ENCODE measurements at regions not wholly inside any gene's neighbourhood (a gene's known extent, or its start where the extent isn't known, plus 50 kb on each side); places are given as distances from the start of the nearest gene placed in this dataset.

GRCh38 chr1:234909851-234910250 is 218.8 kb downstream of the TOMM20 start:
- H3K4me3 Mint-ChIP-seq (ENCODE audit: unreplicated experiment): no peak overlapping the region
- DNase-seq (ENCODE audit: low read depth) (no peak), FAIRE-seq (no peak)
- TF ChIP-seq EZH2 (IDR thresholded peaks at IDR 0.05; ENCODE audit: insufficient read depth, low read length): no peak
- TF ChIP-seq, protein P1, sequence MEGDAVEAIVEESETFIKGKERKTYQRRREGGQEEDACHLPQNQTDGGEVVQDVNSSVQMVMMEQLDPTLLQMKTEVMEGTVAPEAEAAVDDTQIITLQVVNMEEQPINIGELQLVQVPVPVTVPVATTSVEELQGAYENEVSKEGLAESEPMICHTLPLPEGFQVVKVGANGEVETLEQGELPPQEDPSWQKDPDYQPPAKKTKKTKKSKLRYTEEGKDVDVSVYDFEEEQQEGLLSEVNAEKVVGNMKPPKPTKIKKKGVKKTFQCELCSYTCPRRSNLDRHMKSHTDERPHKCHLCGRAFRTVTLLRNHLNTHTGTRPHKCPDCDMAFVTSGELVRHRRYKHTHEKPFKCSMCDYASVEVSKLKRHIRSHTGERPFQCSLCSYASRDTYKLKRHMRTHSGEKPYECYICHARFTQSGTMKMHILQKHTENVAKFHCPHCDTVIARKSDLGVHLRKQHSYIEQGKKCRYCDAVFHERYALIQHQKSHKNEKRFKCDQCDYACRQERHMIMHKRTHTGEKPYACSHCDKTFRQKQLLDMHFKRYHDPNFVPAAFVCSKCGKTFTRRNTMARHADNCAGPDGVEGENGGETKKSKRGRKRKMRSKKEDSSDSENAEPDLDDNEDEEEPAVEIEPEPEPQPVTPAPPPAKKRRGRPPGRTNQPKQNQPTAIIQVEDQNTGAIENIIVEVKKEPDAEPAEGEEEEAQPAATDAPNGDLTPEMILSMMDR (IDR thresholded peaks at IDR 0.05; ENCODE audit: insufficient read depth, low read depth, low read length): no peak
- H3K36me3 Mint-ChIP-seq (ENCODE audit: low read depth, unreplicated experiment): peaks cover 3% of the 10 kb centered on the region
- H3K27ac Mint-ChIP-seq (ENCODE audit: unreplicated experiment): no peak overlapping the region
- Histone ChIP-seq H3K27me3 (ENCODE audit: insufficient read depth, low read length) (no peaks in the 10 kb centered on the region), H3K4me1 (ENCODE audit: insufficient read depth, low read length) (peaks cover 4% of the 10 kb centered on the region), H3K36me3 (ENCODE audit: insufficient read depth, low read length) (no peaks in the 10 kb centered on the region), H3K9ac (ENCODE audit: low read length) (no peak overlapping the region), H3K9me3 (ENCODE audit: insufficient read depth, low read depth, low read length) (no peaks in the 10 kb centered on the region), H3K4me2 (ENCODE audit: low read length) (no peak overlapping the region), H3K4me3 (ENCODE audit: insufficient read depth, low read depth, low read length) (no peak overlapping the region), H4K20me1 (ENCODE audit: insufficient read depth, low read length) (no peaks in the 10 kb centered on the region), H2AFZ (ENCODE audit: low read depth, low read length) (no peak overlapping the region), H3K27ac (ENCODE audit: low read depth, low read length) (no peak overlapping the region), H3K79me2 (ENCODE audit: insufficient read depth, low read length) (no peaks in the 10 kb centered on the region)
- peaks cover 6% of the 10 kb centered on the region for H3K27me3 Mint-ChIP-seq (ENCODE audit: low read depth, unreplicated experiment)
- H3K9me3 Mint-ChIP-seq (ENCODE audit: unreplicated experiment): no peaks in the 10 kb centered on the region
- peaks cover 3% of the 10 kb centered on the region for H3K4me1 Mint-ChIP-seq (ENCODE audit: low read depth, unreplicated experiment)

DNA sequence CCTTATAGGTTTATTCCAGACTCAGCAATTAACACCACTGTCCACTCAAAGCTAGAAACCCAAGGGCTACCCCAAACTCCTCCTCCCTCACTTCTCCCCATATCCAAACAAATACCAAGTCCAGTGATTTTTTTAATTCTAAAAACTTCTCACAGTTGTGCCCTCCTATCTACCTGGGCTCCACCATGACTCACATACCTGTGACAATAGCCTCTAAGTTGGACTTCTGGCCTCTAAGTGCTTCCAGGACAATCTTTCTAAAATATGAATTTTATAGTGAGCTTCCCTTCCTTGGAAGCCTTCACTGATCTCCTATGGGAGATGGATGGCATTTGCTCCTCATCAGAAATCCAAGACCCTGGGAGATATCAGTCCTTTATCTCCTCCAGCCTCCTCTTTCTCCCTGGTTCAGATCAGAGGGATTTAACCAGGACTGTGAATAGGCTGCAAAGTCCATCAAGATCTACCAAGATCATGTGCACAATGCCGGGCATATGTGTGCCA is 219.3 kb downstream of the TOMM20 start:
- Histone ChIP-seq H3K36me3 (ENCODE audit: insufficient read depth, low read length) (no peaks in the 10 kb centered on the region), H3K27ac (ENCODE audit: low read depth, low read length) (no peak overlapping the region), H3K4me3 (ENCODE audit: insufficient read depth, low read depth, low read length) (no peak overlapping the region), H3K27me3 (ENCODE audit: insufficient read depth, low read length) (no peaks in the 10 kb centered on the region), H2AFZ (ENCODE audit: low read depth, low read length) (no peak overlapping the region), H4K20me1 (ENCODE audit: insufficient read depth, low read length) (no peaks in the 10 kb centered on the region), H3K9me3 (ENCODE audit: insufficient read depth, low read depth, low read length) (no peaks in the 10 kb centered on the region), H3K4me1 (ENCODE audit: insufficient read depth, low read length) (peaks cover 4% of the 10 kb centered on the region), H3K4me2 (ENCODE audit: low read length) (no peak overlapping the region), H3K9ac (ENCODE audit: low read length) (no peak overlapping the region), H3K79me2 (ENCODE audit: insufficient read depth, low read length) (no peaks in the 10 kb centered on the region)
- H3K4me3 Mint-ChIP-seq (ENCODE audit: unreplicated experiment): no peak overlapping the region
- TF ChIP-seq, protein P1 (IDR thresholded peaks at IDR 0.05; ENCODE audit: insufficient read depth, low read depth, low read length): no peak
- TF ChIP-seq EZH2 (IDR thresholded peaks at IDR 0.05; ENCODE audit: insufficient read depth, low read length): no peak
- H3K36me3 Mint-ChIP-seq (ENCODE audit: low read depth, unreplicated experiment): peaks cover 3% of the 10 kb centered on the region
- FAIRE-seq: no peak
- peaks cover 3% of the 10 kb centered on the region for H3K4me1 Mint-ChIP-seq (ENCODE audit: low read depth, unreplicated experiment)
- no peaks in the 10 kb centered on the region for H3K9me3 Mint-ChIP-seq (ENCODE audit: unreplicated experiment)
- H3K27me3 Mint-ChIP-seq (ENCODE audit: low read depth, unreplicated experiment): peaks cover 2% of the 10 kb centered on the region
- no peak for DNase-seq (ENCODE audit: low read depth)
- no peak overlapping the region for H3K27ac Mint-ChIP-seq (ENCODE audit: unreplicated experiment)

GRCh38 chr1:234908571-234908970 is 220.1 kb downstream of the TOMM20 start:
- Mint-ChIP-seq H3K4me3 (ENCODE audit: unreplicated experiment) (no peak overlapping the region), H3K27ac (ENCODE audit: unreplicated experiment) (no peak overlapping the region), H3K4me1 (ENCODE audit: low read depth, unreplicated experiment) (peaks cover 3% of the 10 kb centered on the region), H3K27me3 (ENCODE audit: low read depth, unreplicated experiment) (no peaks in the 10 kb centered on the region), H3K36me3 (ENCODE audit: low read depth, unreplicated experiment) (no peaks in the 10 kb centered on the region), H3K9me3 (ENCODE audit: unreplicated experiment) (no peaks in the 10 kb centered on the region)
- Histone ChIP-seq H3K27ac (ENCODE audit: low read depth, low read length) (no peak overlapping the region), H3K4me2 (ENCODE audit: low read length) (no peak overlapping the region), H3K79me2 (ENCODE audit: insufficient read depth, low read length) (no peaks in the 10 kb centered on the region), H3K9me3 (ENCODE audit: insufficient read depth, low read depth, low read length) (no peaks in the 10 kb centered on the region), H3K4me3 (ENCODE audit: insufficient read depth, low read depth, low read length) (no peak overlapping the region), H3K9ac (ENCODE audit: low read length) (no peak overlapping the region), H3K4me1 (ENCODE audit: insufficient read depth, low read length) (peaks cover 4% of the 10 kb centered on the region), H3K36me3 (ENCODE audit: insufficient read depth, low read length) (no peaks in the 10 kb centered on the region), H4K20me1 (ENCODE audit: insufficient read depth, low read length) (no peaks in the 10 kb centered on the region), H3K27me3 (ENCODE audit: insufficient read depth, low read length) (no peaks in the 10 kb centered on the region), H2AFZ (ENCODE audit: low read depth, low read length) (no peak overlapping the region)
- TF ChIP-seq, protein P1 (IDR thresholded peaks at IDR 0.05; ENCODE audit: insufficient read depth, low read depth, low read length): no peak
- no peak for TF ChIP-seq EZH2 (IDR thresholded peaks at IDR 0.05; ENCODE audit: insufficient read depth, low read length)
- DNase-seq (ENCODE audit: low read depth): no peak
- no peak for FAIRE-seq

Measured in astrocyte (in vitro differentiated cells and primary cell).